ENCODE measurements at regions not wholly inside any gene's neighbourhood (a gene's known extent, or its start where the extent isn't known, plus 50 kb on each side); places are given as distances from the start of the nearest gene placed in this dataset.

GRCh38 chr5:67954351-67954750 is 261.2 kb upstream of the PIK3R1 start:
- Histone ChIP-seq H3K4me3 (no peak overlapping the region), H3K36me3 (no peaks in the 10 kb centered on the region), H3K4me1 (no peaks in the 10 kb centered on the region), H3K27me3 (no peaks in the 10 kb centered on the region), H3K9me3 (no peaks in the 10 kb centered on the region), H3K27ac (no peak overlapping the region)
- DNase-seq = no peak
- TF ChIP-seq, protein P1, sequence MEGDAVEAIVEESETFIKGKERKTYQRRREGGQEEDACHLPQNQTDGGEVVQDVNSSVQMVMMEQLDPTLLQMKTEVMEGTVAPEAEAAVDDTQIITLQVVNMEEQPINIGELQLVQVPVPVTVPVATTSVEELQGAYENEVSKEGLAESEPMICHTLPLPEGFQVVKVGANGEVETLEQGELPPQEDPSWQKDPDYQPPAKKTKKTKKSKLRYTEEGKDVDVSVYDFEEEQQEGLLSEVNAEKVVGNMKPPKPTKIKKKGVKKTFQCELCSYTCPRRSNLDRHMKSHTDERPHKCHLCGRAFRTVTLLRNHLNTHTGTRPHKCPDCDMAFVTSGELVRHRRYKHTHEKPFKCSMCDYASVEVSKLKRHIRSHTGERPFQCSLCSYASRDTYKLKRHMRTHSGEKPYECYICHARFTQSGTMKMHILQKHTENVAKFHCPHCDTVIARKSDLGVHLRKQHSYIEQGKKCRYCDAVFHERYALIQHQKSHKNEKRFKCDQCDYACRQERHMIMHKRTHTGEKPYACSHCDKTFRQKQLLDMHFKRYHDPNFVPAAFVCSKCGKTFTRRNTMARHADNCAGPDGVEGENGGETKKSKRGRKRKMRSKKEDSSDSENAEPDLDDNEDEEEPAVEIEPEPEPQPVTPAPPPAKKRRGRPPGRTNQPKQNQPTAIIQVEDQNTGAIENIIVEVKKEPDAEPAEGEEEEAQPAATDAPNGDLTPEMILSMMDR (IDR thresholded peaks at IDR 0.05) = no peak
- intact Hi-C loops (cut with DNase I; ENCODE audit: low total_unique reads) = no loop called here

DNA sequence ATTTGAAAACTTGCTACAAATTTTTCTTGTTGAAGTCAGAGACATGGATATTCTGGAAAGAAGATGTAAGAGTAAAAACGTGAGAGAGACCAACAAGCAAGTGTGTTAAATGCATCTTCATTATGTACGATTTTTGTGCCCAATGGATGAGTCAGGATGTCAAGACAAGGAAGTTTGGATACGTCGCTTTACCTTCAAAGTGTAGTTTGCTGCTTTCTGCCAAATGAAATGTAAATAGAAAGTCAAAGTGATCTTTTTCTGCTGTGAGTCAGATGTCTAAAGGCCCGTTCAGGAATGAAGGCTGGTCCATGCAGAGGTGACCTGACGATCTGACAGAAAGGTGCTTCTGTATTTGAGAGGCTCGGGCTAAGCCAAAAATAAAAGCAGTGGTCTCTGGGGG is 273.1 kb upstream of the PIK3R1 start:
- no peak overlapping the region for H3K4me3 ChIP-seq
- no peaks in the 10 kb centered on the region for H3K27me3 ChIP-seq
- no peaks in the 10 kb centered on the region for H3K36me3 ChIP-seq
- no peak for DNase-seq
- intact Hi-C loops (cut with DNase I; ENCODE audit: low total_unique reads) = no loop called here
- TF ChIP-seq, protein P1 (IDR thresholded peaks at IDR 0.05) = no peak
- H3K9me3 ChIP-seq = no peaks in the 10 kb centered on the region
- peak overlapping the region; percentile 26 to 59 for H3K27ac ChIP-seq
- H3K4me1 ChIP-seq = peaks cover 0 to 45% (median 0%) of the 10 kb centered on the region in 4 donors

DNA sequence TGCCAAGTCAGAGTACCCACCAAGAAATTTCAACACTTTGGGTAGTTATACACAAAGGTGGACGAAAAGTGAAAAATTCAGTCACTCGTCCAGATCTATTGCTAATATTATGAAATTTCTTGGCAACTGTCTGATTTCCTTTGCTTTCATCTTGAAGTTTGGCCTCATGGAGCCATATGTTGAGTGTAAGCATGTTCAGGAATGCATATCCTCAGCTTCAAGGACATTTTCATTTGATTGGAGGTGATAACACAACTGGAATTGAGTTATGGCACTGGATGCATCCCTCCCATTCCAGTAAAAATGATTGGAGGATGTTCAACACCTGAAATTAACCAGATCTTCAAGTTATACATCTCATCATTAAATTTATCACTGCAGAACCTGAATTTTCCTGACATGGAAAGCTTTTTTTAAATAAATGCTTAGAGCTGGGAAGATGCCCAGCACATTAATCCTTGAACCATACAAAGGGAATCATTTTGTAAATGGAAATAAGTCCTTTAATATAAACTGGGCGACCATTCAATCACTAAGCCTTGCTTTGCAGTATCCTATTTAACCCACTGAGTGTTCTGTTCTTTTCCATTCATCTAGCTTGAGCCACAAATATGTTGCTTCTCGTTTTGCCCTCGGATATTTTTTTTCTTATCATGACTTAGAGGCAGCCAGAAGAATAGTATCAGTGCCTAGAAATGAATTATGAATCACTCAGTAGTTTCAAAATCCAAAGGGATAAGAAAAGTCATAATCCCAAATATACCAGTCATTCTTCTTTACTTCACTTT is 273.7 kb upstream of the PIK3R1 start:
- peak overlapping the region; percentile 26 to 59 for H3K27ac ChIP-seq
- H3K4me1 ChIP-seq = peaks cover 0 to 45% (median 0%) of the 10 kb centered on the region in 4 donors
- intact Hi-C loops (cut with DNase I; ENCODE audit: low total_unique reads) = no loop called here
- H3K4me3 ChIP-seq = no peak overlapping the region
- no peak for DNase-seq
- TF ChIP-seq, protein P1 (IDR thresholded peaks at IDR 0.05) = no peak
- H3K36me3 ChIP-seq = no peaks in the 10 kb centered on the region
- H3K27me3 ChIP-seq = no peaks in the 10 kb centered on the region
- no peaks in the 10 kb centered on the region for H3K9me3 ChIP-seq

GRCh38 chr5:67935908-67936566 is 279.5 kb upstream of the PIK3R1 start:
- intact Hi-C loops (cut with DNase I; ENCODE audit: low total_unique reads) = no loop called here
- Histone ChIP-seq H3K9me3 (peaks cover 0 to 3% (median 0%) of the 10 kb centered on the region in 3 donors), H3K27me3 (no peaks in the 10 kb centered on the region), H3K4me3 (no peak overlapping the region), H3K27ac (no peak overlapping the region), H3K36me3 (no peaks in the 10 kb centered on the region), H3K4me1 (no peaks in the 10 kb centered on the region)
- TF ChIP-seq, protein P1 (IDR thresholded peaks at IDR 0.05) = no peak
- no peak for DNase-seq

DNA sequence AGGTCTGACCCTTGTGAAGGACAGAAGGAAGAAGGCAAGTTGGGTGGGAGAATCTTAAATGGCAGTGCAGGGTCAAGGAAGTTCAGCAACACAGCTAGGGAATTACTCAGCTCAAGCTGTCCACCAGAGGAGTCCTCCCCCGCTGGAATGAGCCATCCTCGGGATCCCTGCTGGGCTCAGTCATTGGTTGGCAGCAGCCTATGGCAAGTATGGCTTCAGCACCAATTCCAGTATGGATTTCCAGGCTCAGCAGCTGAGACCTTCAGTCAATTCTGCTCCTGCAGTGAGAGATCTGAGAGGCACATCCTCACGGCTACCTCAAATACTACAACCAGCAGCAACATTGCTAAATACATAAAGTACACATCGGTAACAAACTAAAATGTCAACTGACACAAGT is 280.6 kb upstream of the PIK3R1 start:
- Histone ChIP-seq H3K27me3 (no peaks in the 10 kb centered on the region), H3K36me3 (no peaks in the 10 kb centered on the region), H3K27ac (no peak overlapping the region), H3K4me1 (no peaks in the 10 kb centered on the region), H3K4me3 (no peak overlapping the region), H3K9me3 (peaks cover 0 to 3% (median 0%) of the 10 kb centered on the region in 3 donors)
- TF ChIP-seq, protein P1 (IDR thresholded peaks at IDR 0.05) = no peak
- DNase-seq = no peak
- intact Hi-C loops (cut with DNase I; ENCODE audit: low total_unique reads) = no loop called here

All from tibial artery (tissue), 4 donors.